ENCODE measurements at regions not wholly inside any gene's neighbourhood (a gene's known extent, or its start where the extent isn't known, plus 50 kb on each side); places are given as distances from the start of the nearest gene placed in this dataset.

DNA sequence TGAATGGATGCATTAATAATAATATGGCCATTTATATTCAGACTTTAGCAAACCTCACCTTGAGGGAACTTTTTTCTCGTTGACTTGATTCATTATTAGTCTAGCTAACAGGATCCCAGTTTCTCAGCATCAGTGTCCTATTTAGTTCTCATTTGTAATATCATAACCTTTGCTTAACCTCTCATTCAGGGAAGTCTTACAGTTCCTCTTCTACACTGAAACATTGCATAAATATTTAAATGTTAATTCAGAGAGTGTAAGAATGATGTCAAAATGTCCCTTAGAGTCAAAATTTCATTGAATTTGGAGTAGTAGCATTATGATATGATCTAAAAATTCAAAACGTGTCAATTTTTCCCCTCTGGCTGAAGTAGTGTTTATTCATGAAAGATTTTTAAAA lies 650.1 kb downstream of the EFNA5 start:
- TF ChIP-seq YY1 (IDR thresholded peaks at IDR 0.05; ENCODE audit: low read depth) = no peak
- TF ChIP-seq CEBPB (IDR thresholded peaks at IDR 0.05) = no peak
- TF ChIP-seq, protein P1, sequence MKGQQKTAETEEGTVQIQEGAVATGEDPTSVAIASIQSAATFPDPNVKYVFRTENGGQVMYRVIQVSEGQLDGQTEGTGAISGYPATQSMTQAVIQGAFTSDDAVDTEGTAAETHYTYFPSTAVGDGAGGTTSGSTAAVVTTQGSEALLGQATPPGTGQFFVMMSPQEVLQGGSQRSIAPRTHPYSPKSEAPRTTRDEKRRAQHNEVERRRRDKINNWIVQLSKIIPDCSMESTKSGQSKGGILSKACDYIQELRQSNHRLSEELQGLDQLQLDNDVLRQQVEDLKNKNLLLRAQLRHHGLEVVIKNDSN (IDR thresholded peaks at IDR 0.05) = no peak
- no peak for TF ChIP-seq FOXM1 (IDR thresholded peaks at IDR 0.05; ENCODE audit: borderline replicate concordance, low read depth)
- no peak for TF ChIP-seq EGR1 (IDR thresholded peaks at IDR 0.05)
- no peak for TF ChIP-seq RAD21 (IDR thresholded peaks at IDR 0.05; ENCODE audit: low read depth)
- TF ChIP-seq, protein P2, sequence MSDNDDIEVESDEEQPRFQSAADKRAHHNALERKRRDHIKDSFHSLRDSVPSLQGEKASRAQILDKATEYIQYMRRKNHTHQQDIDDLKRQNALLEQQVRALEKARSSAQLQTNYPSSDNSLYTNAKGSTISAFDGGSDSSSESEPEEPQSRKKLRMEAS (IDR thresholded peaks at IDR 0.05) = no peak
- no peak for TF ChIP-seq TCF12 (IDR thresholded peaks at IDR 0.05; ENCODE audit: low read depth)
- no peak for TF ChIP-seq EP300 (IDR thresholded peaks at IDR 0.05; ENCODE audit: borderline replicate concordance)
- no peak for TF ChIP-seq CREB1 (IDR thresholded peaks at IDR 0.05; ENCODE audit: low read depth)
